ENCODE measurements at regions not wholly inside any gene's neighbourhood (a gene's known extent, or its start where the extent isn't known, plus 50 kb on each side); places are given as distances from the start of the nearest gene placed in this dataset.

- no peak overlapping the region for H3K4me3 ChIP-seq (ENCODE audit: low read length)
- no peak overlapping the region for H3K27ac ChIP-seq (ENCODE audit: low read length)
- no peaks in the 10 kb centered on the region for H3K9me3 ChIP-seq (ENCODE audit: insufficient read depth, low read depth, low read length)
- peaks cover 9% of the 10 kb centered on the region; the same call in 1 of the 2 replicates for H3K4me1 ChIP-seq (ENCODE audit: insufficient read depth, low read length)
- H3K36me3 ChIP-seq (ENCODE audit: insufficient read depth, low read depth, low read length) = no peaks in the 10 kb centered on the region
- H3K9ac ChIP-seq (ENCODE audit: low read depth, low read length) = no peak overlapping the region
- no peaks in the 10 kb centered on the region for H3K27me3 ChIP-seq (ENCODE audit: insufficient read depth, low read length)
These were observed 129.7 kb upstream of the FBN2 start for GRCh38 chr5:128667751-128668150.

DNA sequence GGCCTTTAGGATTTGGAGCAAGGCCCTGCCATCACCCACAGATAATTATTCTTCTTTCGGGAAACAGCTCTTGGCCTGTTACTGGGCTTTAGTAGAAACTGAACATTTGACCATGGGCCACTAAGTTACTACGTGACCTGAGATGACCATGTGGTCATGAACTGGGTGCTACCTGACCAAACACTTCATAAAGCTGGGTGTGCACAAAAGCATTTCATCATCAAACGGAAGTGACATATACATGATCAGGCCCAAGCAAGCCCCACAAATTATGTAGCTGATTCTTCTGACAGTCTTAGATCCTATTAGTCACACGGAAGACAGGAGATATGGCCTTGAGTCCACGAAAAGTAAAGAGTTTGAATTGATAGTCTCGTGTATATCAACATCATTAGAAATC lies 130.9 kb upstream of the FBN2 start:
- no peaks in the 10 kb centered on the region for H3K36me3 ChIP-seq (ENCODE audit: insufficient read depth, low read depth, low read length)
- no peaks in the 10 kb centered on the region for H3K9me3 ChIP-seq (ENCODE audit: insufficient read depth, low read depth, low read length)

DNA sequence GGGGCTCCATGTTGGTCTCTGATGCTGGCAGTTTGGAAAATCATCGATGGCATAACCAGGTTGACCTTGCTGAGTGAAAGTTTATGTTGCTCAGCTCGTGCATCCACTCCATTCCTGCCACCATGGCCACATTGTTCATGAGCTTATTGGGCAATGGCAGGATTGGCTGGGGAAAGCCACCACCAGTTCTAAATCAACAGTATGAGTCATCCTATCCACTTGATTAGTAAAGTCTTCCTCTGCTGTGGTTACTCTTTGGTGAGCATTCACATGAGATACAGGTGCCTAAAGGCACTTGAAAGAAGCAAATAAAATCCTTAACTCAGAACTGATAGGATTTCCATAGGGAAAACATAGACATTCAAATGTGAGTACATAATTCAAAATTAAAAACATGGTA lies 131.8 kb upstream of the FBN2 start:
- H3K4me3 ChIP-seq (ENCODE audit: low read length) = no peak overlapping the region
- H3K9ac ChIP-seq (ENCODE audit: low read depth, low read length) = no peak overlapping the region
- no peaks in the 10 kb centered on the region for H3K27me3 ChIP-seq (ENCODE audit: insufficient read depth, low read length)
- H3K36me3 ChIP-seq (ENCODE audit: insufficient read depth, low read depth, low read length) = no peaks in the 10 kb centered on the region
- H3K4me1 ChIP-seq (ENCODE audit: insufficient read depth, low read length) = peaks cover 24% of the 10 kb centered on the region; the same call in 1 of the 2 replicates
- no peaks in the 10 kb centered on the region for H3K9me3 ChIP-seq (ENCODE audit: insufficient read depth, low read depth, low read length)
- no peak overlapping the region for H3K27ac ChIP-seq (ENCODE audit: low read length)

More for the DNA sequence above, 130.9 kb upstream of the FBN2 start:
- no peak overlapping the region for H3K4me3 ChIP-seq (ENCODE audit: low read length)
- H3K27ac ChIP-seq (ENCODE audit: low read length) = no peak overlapping the region
- H3K9ac ChIP-seq (ENCODE audit: low read depth, low read length) = no peak overlapping the region
- no peaks in the 10 kb centered on the region for H3K27me3 ChIP-seq (ENCODE audit: insufficient read depth, low read length)
- H3K4me1 ChIP-seq (ENCODE audit: insufficient read depth, low read length) = peaks cover 18% of the 10 kb centered on the region; the same call in 1 of the 2 replicates

DNA sequence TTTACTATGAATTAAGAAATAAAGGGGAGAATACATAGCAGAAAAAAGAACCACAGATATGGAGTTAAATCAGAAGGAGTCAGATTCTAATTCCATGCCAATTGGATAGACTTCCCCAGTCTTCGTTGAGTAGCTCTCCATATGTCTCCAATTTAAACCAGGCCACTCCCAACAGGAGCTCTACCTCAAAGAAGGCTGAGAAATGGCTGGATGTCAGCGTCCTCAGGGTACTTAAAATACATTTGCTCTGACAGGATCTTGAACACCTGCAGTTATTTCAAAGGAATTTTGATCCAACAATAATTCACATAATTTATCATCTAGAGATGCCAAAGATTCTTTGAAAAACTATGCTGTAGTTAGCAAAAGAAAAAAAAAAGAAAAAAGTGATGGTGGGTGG lies 133.9 kb upstream of the FBN2 start:
- H3K27me3 ChIP-seq (ENCODE audit: insufficient read depth, low read length) = no peaks in the 10 kb centered on the region
- no peaks in the 10 kb centered on the region for H3K9me3 ChIP-seq (ENCODE audit: insufficient read depth, low read depth, low read length)
- H3K9ac ChIP-seq (ENCODE audit: low read depth, low read length) = no peak overlapping the region
- H3K4me1 ChIP-seq (ENCODE audit: insufficient read depth, low read length) = peaks cover 24% of the 10 kb centered on the region; the same call in 1 of the 2 replicates
- H3K27ac ChIP-seq (ENCODE audit: low read length) = no peak overlapping the region
- H3K4me3 ChIP-seq (ENCODE audit: low read length) = no peak overlapping the region
- H3K36me3 ChIP-seq (ENCODE audit: insufficient read depth, low read depth, low read length) = no peaks in the 10 kb centered on the region

GRCh38 chr5:128673000-128673399 lies 135.0 kb upstream of the FBN2 start:
- H3K9me3 ChIP-seq (ENCODE audit: insufficient read depth, low read depth, low read length) = no peaks in the 10 kb centered on the region
- no peaks in the 10 kb centered on the region for H3K27me3 ChIP-seq (ENCODE audit: insufficient read depth, low read length)
- no peaks in the 10 kb centered on the region for H3K36me3 ChIP-seq (ENCODE audit: insufficient read depth, low read depth, low read length)
- H3K4me3 ChIP-seq (ENCODE audit: low read length) = no peak overlapping the region
- H3K9ac ChIP-seq (ENCODE audit: low read depth, low read length) = no peak overlapping the region
- peaks cover 24% of the 10 kb centered on the region; the same call in 1 of the 2 replicates for H3K4me1 ChIP-seq (ENCODE audit: insufficient read depth, low read length)
- H3K27ac ChIP-seq (ENCODE audit: low read length) = no peak overlapping the region

GRCh38 chr5:128673411-128673957 lies 135.4 kb upstream of the FBN2 start:
- Histone ChIP-seq H3K27ac (ENCODE audit: low read length) (no peak overlapping the region), H3K4me1 (ENCODE audit: insufficient read depth, low read length) (peaks cover 24% of the 10 kb centered on the region; the same call in 1 of the 2 replicates), H3K9ac (ENCODE audit: low read depth, low read length) (no peak overlapping the region), H3K4me3 (ENCODE audit: low read length) (no peak overlapping the region), H3K27me3 (ENCODE audit: insufficient read depth, low read length) (no peaks in the 10 kb centered on the region), H3K9me3 (ENCODE audit: insufficient read depth, low read depth, low read length) (no peaks in the 10 kb centered on the region), H3K36me3 (ENCODE audit: insufficient read depth, low read depth, low read length) (no peaks in the 10 kb centered on the region)

GRCh38 chr5:128673970-128674369 lies 135.9 kb upstream of the FBN2 start:
- H3K27ac ChIP-seq (ENCODE audit: low read length) = no peak overlapping the region
- H3K4me1 ChIP-seq (ENCODE audit: insufficient read depth, low read length) = peaks cover 24% of the 10 kb centered on the region; the same call in 1 of the 2 replicates
- H3K27me3 ChIP-seq (ENCODE audit: insufficient read depth, low read length) = no peaks in the 10 kb centered on the region
- H3K36me3 ChIP-seq (ENCODE audit: insufficient read depth, low read depth, low read length) = no peaks in the 10 kb centered on the region
- no peak overlapping the region for H3K4me3 ChIP-seq (ENCODE audit: low read length)
- no peaks in the 10 kb centered on the region for H3K9me3 ChIP-seq (ENCODE audit: insufficient read depth, low read depth, low read length)
- H3K9ac ChIP-seq (ENCODE audit: low read depth, low read length) = no peak overlapping the region

GRCh38 chr5:128674837-128675446 lies 136.9 kb upstream of the FBN2 start:
- Histone ChIP-seq H3K36me3 (ENCODE audit: insufficient read depth, low read depth, low read length) (no peaks in the 10 kb centered on the region), H3K4me1 (ENCODE audit: insufficient read depth, low read length) (peaks cover 24% of the 10 kb centered on the region; the same call in 1 of the 2 replicates), H3K9ac (ENCODE audit: low read depth, low read length) (no peak overlapping the region), H3K4me3 (ENCODE audit: low read length) (no peak overlapping the region), H3K27ac (ENCODE audit: low read length) (no peak overlapping the region), H3K27me3 (ENCODE audit: insufficient read depth, low read length) (no peaks in the 10 kb centered on the region), H3K9me3 (ENCODE audit: insufficient read depth, low read depth, low read length) (no peaks in the 10 kb centered on the region)

GRCh38 chr5:128681096-128681495 lies 143.1 kb upstream of the FBN2 start:
- no peaks in the 10 kb centered on the region for H3K27me3 ChIP-seq (ENCODE audit: insufficient read depth, low read length)

DNA sequence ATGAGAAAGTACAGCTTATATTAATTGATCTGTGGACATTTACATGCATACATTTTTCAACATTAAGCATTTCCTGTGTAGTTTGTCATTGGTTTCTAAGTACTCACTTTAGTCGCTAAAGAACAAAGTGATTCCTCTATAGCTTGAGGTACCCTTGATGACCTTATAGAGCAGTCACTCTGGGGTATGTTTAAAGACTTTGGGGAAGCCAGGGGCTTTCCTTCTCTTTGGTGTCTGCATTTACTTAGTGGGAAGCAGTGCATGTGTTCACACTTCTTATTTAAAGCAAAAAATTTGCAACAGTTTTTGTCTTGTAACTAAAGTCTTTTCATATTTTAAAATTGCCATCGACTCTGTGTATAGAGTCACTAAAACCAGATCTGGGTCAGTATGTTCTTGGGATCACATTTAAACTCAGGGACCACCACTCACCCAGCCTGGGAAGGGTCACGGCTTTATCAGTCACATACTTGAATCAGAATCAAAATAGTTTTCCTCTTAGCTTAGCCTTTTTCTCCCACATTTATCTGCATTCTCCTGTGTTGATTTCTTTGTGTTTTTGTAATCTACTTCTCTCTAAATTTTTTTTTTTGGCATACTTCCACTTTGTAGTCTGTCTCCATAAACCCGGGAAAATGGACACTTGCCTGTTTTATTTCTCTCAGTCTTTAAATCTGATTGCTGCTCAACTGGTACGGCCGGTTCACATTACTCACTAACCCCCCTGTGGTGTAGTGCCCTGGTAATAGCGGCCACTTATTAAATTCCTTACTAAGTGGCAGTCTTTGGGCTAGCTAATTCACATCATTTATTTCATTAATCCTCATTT lies 143.9 kb upstream of the FBN2 start:
- no peaks in the 10 kb centered on the region for H3K27me3 ChIP-seq (ENCODE audit: insufficient read depth, low read length)
- peaks cover 23% of the 10 kb centered on the region for H3K4me1 ChIP-seq (ENCODE audit: insufficient read depth, low read length)
- H3K9me3 ChIP-seq (ENCODE audit: insufficient read depth, low read depth, low read length) = no peaks in the 10 kb centered on the region
- H3K36me3 ChIP-seq (ENCODE audit: insufficient read depth, low read depth, low read length) = no peaks in the 10 kb centered on the region
- H3K4me3 ChIP-seq (ENCODE audit: low read length) = peak overlapping the region; percentile 22; the same call in 1 of the 2 replicates
- no peak overlapping the region for H3K9ac ChIP-seq (ENCODE audit: low read depth, low read length)
- H3K27ac ChIP-seq (ENCODE audit: low read length) = no peak overlapping the region

More at GRCh38 chr5:128681096-128681495, 143.1 kb upstream of the FBN2 start:
- Histone ChIP-seq H3K4me3 (ENCODE audit: low read length) (no peak overlapping the region), H3K9ac (ENCODE audit: low read depth, low read length) (no peak overlapping the region), H3K4me1 (ENCODE audit: insufficient read depth, low read length) (peaks cover 23% of the 10 kb centered on the region), H3K9me3 (ENCODE audit: insufficient read depth, low read depth, low read length) (no peaks in the 10 kb centered on the region), H3K27ac (ENCODE audit: low read length) (no peak overlapping the region), H3K36me3 (ENCODE audit: insufficient read depth, low read depth, low read length) (no peaks in the 10 kb centered on the region)

DNA sequence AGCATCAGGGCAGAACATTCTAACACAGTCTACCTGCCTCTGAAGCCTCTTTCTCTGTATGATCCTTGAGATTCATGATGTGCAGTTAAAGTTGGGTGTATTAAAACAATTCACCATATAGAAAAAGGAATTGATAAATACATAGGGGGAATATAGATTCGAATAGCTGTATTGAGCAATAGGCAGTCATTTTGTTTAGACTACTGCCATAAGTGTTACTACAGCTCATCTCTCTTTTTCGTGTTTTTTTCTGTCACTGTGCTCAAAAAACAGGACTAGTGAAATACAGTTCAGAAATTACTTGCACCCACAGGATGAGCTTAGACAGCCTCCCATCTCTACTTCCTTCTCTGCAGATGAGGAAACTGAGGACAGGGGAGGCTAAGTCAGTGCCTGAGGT lies 144.6 kb upstream of the FBN2 start:
- no peaks in the 10 kb centered on the region for H3K27me3 ChIP-seq (ENCODE audit: insufficient read depth, low read length)
- no peaks in the 10 kb centered on the region for H3K9me3 ChIP-seq (ENCODE audit: insufficient read depth, low read depth, low read length)
- H3K36me3 ChIP-seq (ENCODE audit: insufficient read depth, low read depth, low read length) = no peaks in the 10 kb centered on the region
- H3K4me3 ChIP-seq (ENCODE audit: low read length) = peak overlapping the region; percentile 22; the same call in 1 of the 2 replicates
- peaks cover 23% of the 10 kb centered on the region for H3K4me1 ChIP-seq (ENCODE audit: insufficient read depth, low read length)
- H3K9ac ChIP-seq (ENCODE audit: low read depth, low read length) = no peak overlapping the region
- H3K27ac ChIP-seq (ENCODE audit: low read length) = no peak overlapping the region
